Stomach (tissue), 4 donors: ENCODE measurements at regions not wholly inside any gene's neighbourhood (a gene's known extent, or its start where the extent isn't known, plus 50 kb on each side); places are given as distances from the start of the nearest gene placed in this dataset.

Experiments used
- POLR2A ChIP-seq, 4 donors: fragments of 450-650 bp; IDR thresholded peaks; one replicate each; pipeline ENCODE4 v1.6.1; 2016; ENCODE audit warnings: antibody characterized with exemption in 4 of 4, control low read depth in 2 of 4, mild to moderate bottlenecking in 1 of 4, moderate library complexity in 1 of 4
- TF ChIP-seq, protein P1 (sequence below), 7 experiments: fragments of 450-650 bp in 4 of 7; fragments of 200-600 bp in 3 of 7; sonication (generic) in 3 of 7; IDR thresholded peaks; one replicate each; pipeline ENCODE4 v1.5.1; 2016 to 2019; ENCODE audit warnings: antibody characterized with exemption in 7 of 7, control low read depth in 2 of 7, mild to moderate bottlenecking in 1 of 7

DNA sequence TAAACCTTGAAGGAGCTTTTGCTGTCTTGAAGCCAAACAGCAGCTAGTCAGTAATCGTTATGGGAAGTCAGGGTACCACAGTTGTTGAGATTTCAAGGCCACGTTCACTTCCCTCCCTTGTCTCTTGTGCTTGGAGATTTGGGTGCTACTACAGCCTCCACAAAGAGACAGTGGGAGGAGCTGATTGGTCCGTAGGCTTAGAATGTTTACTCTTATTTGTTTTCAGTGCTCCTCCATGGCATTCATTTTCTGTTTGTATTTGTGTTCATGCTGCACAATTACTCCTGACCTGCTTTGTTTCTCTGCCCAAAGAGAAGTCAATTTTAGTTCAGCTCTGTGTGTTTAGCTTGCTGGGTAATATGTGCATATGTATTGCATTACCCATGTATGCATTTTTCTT lies 147.7 kb downstream of the PRL start:
- TF ChIP-seq POLR2A (IDR thresholded peaks at IDR 0.05) = no peak
- TF ChIP-seq, protein P1, sequence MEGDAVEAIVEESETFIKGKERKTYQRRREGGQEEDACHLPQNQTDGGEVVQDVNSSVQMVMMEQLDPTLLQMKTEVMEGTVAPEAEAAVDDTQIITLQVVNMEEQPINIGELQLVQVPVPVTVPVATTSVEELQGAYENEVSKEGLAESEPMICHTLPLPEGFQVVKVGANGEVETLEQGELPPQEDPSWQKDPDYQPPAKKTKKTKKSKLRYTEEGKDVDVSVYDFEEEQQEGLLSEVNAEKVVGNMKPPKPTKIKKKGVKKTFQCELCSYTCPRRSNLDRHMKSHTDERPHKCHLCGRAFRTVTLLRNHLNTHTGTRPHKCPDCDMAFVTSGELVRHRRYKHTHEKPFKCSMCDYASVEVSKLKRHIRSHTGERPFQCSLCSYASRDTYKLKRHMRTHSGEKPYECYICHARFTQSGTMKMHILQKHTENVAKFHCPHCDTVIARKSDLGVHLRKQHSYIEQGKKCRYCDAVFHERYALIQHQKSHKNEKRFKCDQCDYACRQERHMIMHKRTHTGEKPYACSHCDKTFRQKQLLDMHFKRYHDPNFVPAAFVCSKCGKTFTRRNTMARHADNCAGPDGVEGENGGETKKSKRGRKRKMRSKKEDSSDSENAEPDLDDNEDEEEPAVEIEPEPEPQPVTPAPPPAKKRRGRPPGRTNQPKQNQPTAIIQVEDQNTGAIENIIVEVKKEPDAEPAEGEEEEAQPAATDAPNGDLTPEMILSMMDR (IDR thresholded peaks at IDR 0.05) = no peak
